HepG2 (cell line): ENCODE measurements at regions not wholly inside any gene's neighbourhood (a gene's known extent, or its start where the extent isn't known, plus 50 kb on each side); places are given as distances from the start of the nearest gene placed in this dataset.

Source experiments
- ARHGAP35 ChIP-seq: sonication (generic); formaldehyde crosslinking; IDR thresholded peaks from 2 replicates; pipeline ENCODE4 v1.9.0; 2022; ENCODE audit warnings: mild to moderate bottlenecking, inconsistent platforms, moderate library complexity, missing genetic modification reagents, borderline replicate concordance
- CBX5 ChIP-seq: sonication (generic); formaldehyde crosslinking; IDR thresholded peaks from 2 replicates; pipeline ENCODE4 v1.4.0; 2020; ENCODE audit warnings: missing genetic modification reagents, borderline replicate concordance
- CENPX ChIP-seq: sonication (generic); formaldehyde crosslinking; IDR thresholded peaks from 2 replicates; pipeline ENCODE4 v1.9.0; 2021; ENCODE audit warnings: mild to moderate bottlenecking, missing genetic modification reagents, moderate library complexity
- CHD4 ChIP-seq: fragments of 200-600 bp; sonication (generic); IDR thresholded peaks from 2 replicates; pipeline ENCODE4 v1.7.0; 2017; ENCODE audit warnings: mild to moderate bottlenecking, low read length, borderline replicate concordance
- FOXC1 ChIP-seq: sonication (generic); formaldehyde crosslinking; IDR thresholded peaks from 2 replicates; pipeline ENCODE4 v1.8.0; 2022; ENCODE audit warnings: mild to moderate bottlenecking, missing genetic modification reagents, borderline replicate concordance
- HNRNPH1 ChIP-seq: fragments of 200-400 bp; formaldehyde crosslinking; optimal IDR thresholded peaks from 2 replicates; pipeline ENCODE3; 2017; ENCODE audit warnings: mild to moderate bottlenecking, low read depth, low read length
- KDM3A ChIP-seq: IDR thresholded peaks from 2 replicates; pipeline ENCODE4 v1.6.1; 2018; ENCODE audit warnings: low read depth, missing compliant biosample characterization
- MAF1 ChIP-seq: sonication (generic); formaldehyde crosslinking; IDR thresholded peaks from 2 replicates; pipeline ENCODE4 v1.5.0; 2020; ENCODE audit warnings: missing genetic modification reagents, borderline replicate concordance
- MAZ ChIP-seq, 2 experiments: sonication (generic) in 1 of 2; formaldehyde crosslinking in 1 of 2; IDR thresholded peaks; 2 replicates each; pipeline versions ENCODE4 v1.5.0 to v1.6.1; 2012 to 2020; ENCODE audit warnings: low read depth in 2 of 2, mild to moderate bottlenecking in 2 of 2, borderline replicate concordance in 1 of 2, improper control_type of control experiment in 1 of 2, low read length in 1 of 2, missing genetic modification reagents in 1 of 2, moderate library complexity in 1 of 2
- MEIS2 ChIP-seq: sonication (generic); formaldehyde crosslinking; IDR thresholded peaks from 2 replicates; pipeline ENCODE4 v1.9.0; 2021; ENCODE audit warnings: mild to moderate bottlenecking, missing genetic modification reagents
- MIER2 ChIP-seq: IDR thresholded peaks from 2 replicates; pipeline ENCODE4 v1.6.1; 2016; ENCODE audit warnings: missing biosample characterization, missing genetic modification reagents
- NCOA5 ChIP-seq: sonication (generic); formaldehyde crosslinking; IDR thresholded peaks from 2 replicates; pipeline ENCODE4 v1.4.0; 2020; ENCODE audit warnings: missing genetic modification reagents
- PRPF4 ChIP-seq: fragments of 200-400 bp; formaldehyde crosslinking; IDR thresholded peaks from 2 replicates; pipeline ENCODE4 v1.6.1; 2016; ENCODE audit warnings: low read length, low read depth; ENCODE audit not compliant: poor library complexity, severe bottlenecking
- SOX5 ChIP-seq: IDR thresholded peaks from 2 replicates; pipeline ENCODE4 v1.6.1; 2016; ENCODE audit warnings: borderline replicate concordance
- STAG1 ChIP-seq: sonication (generic); formaldehyde crosslinking; IDR thresholded peaks from 2 replicates; pipeline ENCODE4 v1.4.0; 2020; ENCODE audit warnings: missing genetic modification reagents
- TAF15 ChIP-seq: fragments of 200-400 bp; formaldehyde crosslinking; IDR thresholded peaks from one replicate; pipeline ENCODE4 v1.6.1; 2018; ENCODE audit warnings: mild to moderate bottlenecking, low read depth, low read length; ENCODE audit not compliant: poor library complexity, severe bottlenecking
- TSC22D2 ChIP-seq: sonication (generic); formaldehyde crosslinking; IDR thresholded peaks from 2 replicates; pipeline ENCODE4 v1.5.1; 2020; ENCODE audit warnings: missing genetic modification reagents, mild to moderate bottlenecking, borderline replicate concordance
- ZFP41 ChIP-seq: sonication (generic); formaldehyde crosslinking; IDR thresholded peaks from 2 replicates; pipeline ENCODE4 v1.4.0; 2020; ENCODE audit warnings: mild to moderate bottlenecking, missing genetic modification reagents, borderline replicate concordance
- ZNF260 ChIP-seq: sonication (generic); formaldehyde crosslinking; IDR thresholded peaks from 2 replicates; pipeline ENCODE4 v1.4.0; 2020; ENCODE audit warnings: missing genetic modification reagents, low read depth, mild to moderate bottlenecking, borderline replicate concordance
- ZNF720 ChIP-seq: sonication (generic); formaldehyde crosslinking; IDR thresholded peaks from 2 replicates; pipeline ENCODE4 v1.4.0; 2020; ENCODE audit warnings: missing genetic modification reagents
- ZNF773 ChIP-seq: sonication (generic); formaldehyde crosslinking; IDR thresholded peaks from 2 replicates; pipeline ENCODE4 v1.4.0; 2020; ENCODE audit warnings: missing genetic modification reagents, borderline replicate concordance
- ZNF790 ChIP-seq: sonication (generic); formaldehyde crosslinking; IDR thresholded peaks from 2 replicates; pipeline ENCODE4 v1.8.0; 2022; ENCODE audit warnings: missing genetic modification reagents, mild to moderate bottlenecking, borderline replicate concordance
- ZNF841 ChIP-seq: sonication (generic); formaldehyde crosslinking; IDR thresholded peaks from 2 replicates; pipeline ENCODE4 v1.8.1; 2023; ENCODE audit warnings: missing genetic modification reagents, borderline replicate concordance
- ZNF878 ChIP-seq: sonication (generic); formaldehyde crosslinking; IDR thresholded peaks from 2 replicates; pipeline ENCODE4 v1.8.1; 2023; ENCODE audit warnings: mild to moderate bottlenecking, missing genetic modification reagents, moderate library complexity
- ZSCAN29 ChIP-seq: sonication (generic); formaldehyde crosslinking; conservative IDR thresholded peaks from 2 replicates; pipeline ENCODE4 v1.4.0; 2020; ENCODE audit warnings: mild to moderate bottlenecking, missing genetic modification reagents
- TF ChIP-seq, protein P1 (sequence below): sonication (generic); formaldehyde crosslinking; IDR thresholded peaks from 2 replicates; pipeline ENCODE4 v1.5.0; 2020; ENCODE audit warnings: missing genetic modification reagents
- TF ChIP-seq, protein P2 (sequence below): sonication (generic); formaldehyde crosslinking; IDR thresholded peaks from 2 replicates; pipeline ENCODE4 v1.5.0; 2020; ENCODE audit warnings: mild to moderate bottlenecking, missing genetic modification reagents, moderate library complexity

DNA sequence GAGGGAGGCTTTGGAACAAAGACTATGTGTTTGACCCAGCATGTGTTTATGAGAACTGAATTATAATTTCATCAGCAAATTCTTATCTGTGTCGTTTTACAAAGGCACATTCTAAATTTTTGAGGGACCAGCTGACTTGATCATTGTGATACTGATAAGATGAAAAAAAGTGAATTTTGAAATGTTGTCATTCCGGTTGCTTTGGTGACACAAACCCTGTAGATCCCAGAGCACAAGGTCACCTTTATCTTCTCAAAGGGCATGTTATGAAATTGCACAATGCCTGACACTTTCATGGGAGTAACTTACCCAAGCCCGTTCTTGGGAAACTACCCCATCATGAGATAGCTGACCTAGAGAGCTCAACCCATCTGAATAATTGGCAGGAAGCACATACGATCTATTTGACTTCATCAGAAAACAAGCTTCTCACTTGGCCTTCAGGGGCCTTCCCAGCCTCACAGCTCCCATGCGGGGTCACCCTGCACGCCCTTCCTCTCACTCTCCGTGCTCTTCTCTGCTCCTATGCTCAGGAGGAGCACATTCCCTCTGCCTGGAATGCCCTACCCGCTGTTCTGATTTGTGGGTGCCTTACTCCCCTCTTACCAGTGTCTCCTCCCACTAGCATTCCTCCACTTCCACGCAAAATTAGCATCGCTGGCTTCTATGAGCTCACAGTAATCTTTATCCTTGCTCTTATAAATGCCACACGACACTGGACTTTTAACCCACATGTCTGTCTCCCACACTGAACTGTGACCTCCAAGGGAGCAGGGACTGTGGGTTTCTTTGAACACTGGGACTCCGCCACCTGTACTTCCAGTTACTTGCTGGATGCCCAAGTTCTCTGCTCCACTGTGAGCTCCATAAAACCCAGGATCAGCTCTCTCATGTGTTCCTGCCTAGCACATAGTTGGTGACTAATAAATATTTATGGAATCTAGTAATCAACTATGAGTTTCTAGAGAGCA lies 555.8 kb upstream of the ID2 start (continued):
- TF ChIP-seq MAZ (IDR thresholded peaks at IDR 0.05; ENCODE audit: borderline replicate concordance, low read depth, low read length) (peak; percentile 50; the same call in 1 of the 2 replicates), MAZ (CRISPR knock-in tag; IDR thresholded peaks at IDR 0.05; ENCODE audit: low read depth) (peak; percentile 36; the same call in 1 of the 2 replicates), PRPF4 (no peak), HNRNPH1 (no peak), ZNF841 (CRISPR knock-in tag) (no peak), MAF1 (CRISPR knock-in tag) (no peak; the same call in 1 of the 2 replicates), ZNF878 (CRISPR knock-in tag) (peak; percentile 76; the same call in 1 of the 2 replicates), SOX5 (CRISPR knock-in tag) (peak; percentile 98), TSC22D2 (peak; percentile 93), MEIS2 (peak; percentile 99), ZNF773 (CRISPR knock-in tag) (no peak), KDM3A (CRISPR knock-in tag) (peak; percentile 93; the same call in 1 of the 2 replicates), TAF15 (no peak), ZFP41 (CRISPR knock-in tag) (no peak), STAG1 (CRISPR knock-in tag) (peak; percentile 49; the same call in 1 of the 2 replicates), NCOA5 (CRISPR knock-in tag) (no peak), ZNF260 (CRISPR knock-in tag) (no peak), ZNF790 (CRISPR knock-in tag) (peak; percentile 40; the same call in 1 of the 2 replicates), CENPX (CRISPR knock-in tag) (no peak), CBX5 (CRISPR knock-in tag) (peak; percentile 95), ZSCAN29 (CRISPR knock-in tag) (peak; percentile 88; the same call in 1 of the 2 replicates), ARHGAP35 (CRISPR knock-in tag) (0 out of 2 replicates have a peak, but pooled peaks have one; percentile 2), ZNF720 (no peak), FOXC1 (CRISPR knock-in tag) (peak; percentile 83; the same call in 1 of the 2 replicates), MIER2 (CRISPR knock-in tag) (peak; percentile 88), CHD4 (peak; percentile 89)
- TF ChIP-seq, protein P1, sequence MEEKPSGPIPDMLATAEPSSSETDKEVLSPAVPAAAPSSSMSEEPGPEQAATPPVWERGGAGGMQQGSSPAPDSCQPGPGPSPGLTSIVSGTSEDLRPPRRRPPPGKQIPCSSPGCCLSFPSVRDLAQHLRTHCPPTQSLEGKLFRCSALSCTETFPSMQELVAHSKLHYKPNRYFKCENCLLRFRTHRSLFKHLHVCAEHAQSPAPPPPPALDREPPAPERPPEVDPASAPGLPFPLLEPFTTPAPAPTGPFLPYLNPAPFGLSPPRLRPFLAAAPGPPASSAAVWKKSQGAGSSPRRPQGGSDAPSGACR (CRISPR knock-in tag), result peak; percentile 98
- TF ChIP-seq, protein P2, sequence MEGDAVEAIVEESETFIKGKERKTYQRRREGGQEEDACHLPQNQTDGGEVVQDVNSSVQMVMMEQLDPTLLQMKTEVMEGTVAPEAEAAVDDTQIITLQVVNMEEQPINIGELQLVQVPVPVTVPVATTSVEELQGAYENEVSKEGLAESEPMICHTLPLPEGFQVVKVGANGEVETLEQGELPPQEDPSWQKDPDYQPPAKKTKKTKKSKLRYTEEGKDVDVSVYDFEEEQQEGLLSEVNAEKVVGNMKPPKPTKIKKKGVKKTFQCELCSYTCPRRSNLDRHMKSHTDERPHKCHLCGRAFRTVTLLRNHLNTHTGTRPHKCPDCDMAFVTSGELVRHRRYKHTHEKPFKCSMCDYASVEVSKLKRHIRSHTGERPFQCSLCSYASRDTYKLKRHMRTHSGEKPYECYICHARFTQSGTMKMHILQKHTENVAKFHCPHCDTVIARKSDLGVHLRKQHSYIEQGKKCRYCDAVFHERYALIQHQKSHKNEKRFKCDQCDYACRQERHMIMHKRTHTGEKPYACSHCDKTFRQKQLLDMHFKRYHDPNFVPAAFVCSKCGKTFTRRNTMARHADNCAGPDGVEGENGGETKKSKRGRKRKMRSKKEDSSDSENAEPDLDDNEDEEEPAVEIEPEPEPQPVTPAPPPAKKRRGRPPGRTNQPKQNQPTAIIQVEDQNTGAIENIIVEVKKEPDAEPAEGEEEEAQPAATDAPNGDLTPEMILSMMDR (CRISPR knock-in tag), result peak; percentile 36
